Peyer's patch (tissue), 4 donors: ENCODE measurements at regions not wholly inside any gene's neighbourhood (a gene's known extent, or its start where the extent isn't known, plus 50 kb on each side); places are given as distances from the start of the nearest gene placed in this dataset.
"Not testable (repeated sequence)": the region's sequence is repeated elsewhere in the genome, so short reads cannot be mapped to it uniquely, and the experiment has no call there.

Source experiments
- DNase-seq, 3 donors: peaks; one replicate each; pipeline ENCODE4 v3.0.0-alpha.2; 2017 to 2019
- H3K27ac ChIP-seq, 4 donors: fragments of 200-600 bp; sonication (generic); one replicate each; pipeline ENCODE4 v1.5.1; 2016 to 2019
- H3K27me3 ChIP-seq, 2 donors: fragments of 200-600 bp; sonication (generic); one replicate each; pipeline ENCODE4 v1.5.1; 2019
- H3K36me3 ChIP-seq, 3 donors: fragments of 200-600 bp; sonication (generic); one replicate each; pipeline ENCODE4 v1.5.1; 2016 to 2019
- H3K4me1 ChIP-seq, 4 donors: fragments of 200-600 bp; sonication (generic); one replicate each; pipeline ENCODE4 v1.5.1; 2016 to 2019
- H3K4me3 ChIP-seq, 4 donors: fragments of 200-600 bp; sonication (generic); 1 replicate in 3 of 4; 2 replicates in 1 of 4; pipeline ENCODE4 v1.5.1; 2016 to 2019; ENCODE audit warnings: mild to moderate bottlenecking in 1 of 4
- H3K9me3 ChIP-seq, 4 donors: fragments of 200-600 bp; sonication (generic); one replicate each; pipeline ENCODE4 v1.5.1; 2016 to 2019; ENCODE audit warnings: mild to moderate bottlenecking in 1 of 4
- POLR2A ChIP-seq, 2 donors: fragments of 450-650 bp; IDR thresholded peaks; one replicate each; pipeline ENCODE4 v1.5.1; 2017; ENCODE audit warnings: antibody characterized with exemption in 2 of 2, mild to moderate bottlenecking in 2 of 2, moderate library complexity in 2 of 2
- TF ChIP-seq, protein P1 (sequence below), 6 experiments: fragments of 450-650 bp in 4 of 6; fragments of 200-600 bp in 2 of 6; sonication (generic) in 1 of 6; IDR thresholded peaks; one replicate each; pipeline ENCODE4 v1.5.1; 2017 to 2019; ENCODE audit warnings: antibody characterized with exemption in 6 of 6, mild to moderate bottlenecking in 3 of 6, moderate library complexity in 1 of 6

DNA sequence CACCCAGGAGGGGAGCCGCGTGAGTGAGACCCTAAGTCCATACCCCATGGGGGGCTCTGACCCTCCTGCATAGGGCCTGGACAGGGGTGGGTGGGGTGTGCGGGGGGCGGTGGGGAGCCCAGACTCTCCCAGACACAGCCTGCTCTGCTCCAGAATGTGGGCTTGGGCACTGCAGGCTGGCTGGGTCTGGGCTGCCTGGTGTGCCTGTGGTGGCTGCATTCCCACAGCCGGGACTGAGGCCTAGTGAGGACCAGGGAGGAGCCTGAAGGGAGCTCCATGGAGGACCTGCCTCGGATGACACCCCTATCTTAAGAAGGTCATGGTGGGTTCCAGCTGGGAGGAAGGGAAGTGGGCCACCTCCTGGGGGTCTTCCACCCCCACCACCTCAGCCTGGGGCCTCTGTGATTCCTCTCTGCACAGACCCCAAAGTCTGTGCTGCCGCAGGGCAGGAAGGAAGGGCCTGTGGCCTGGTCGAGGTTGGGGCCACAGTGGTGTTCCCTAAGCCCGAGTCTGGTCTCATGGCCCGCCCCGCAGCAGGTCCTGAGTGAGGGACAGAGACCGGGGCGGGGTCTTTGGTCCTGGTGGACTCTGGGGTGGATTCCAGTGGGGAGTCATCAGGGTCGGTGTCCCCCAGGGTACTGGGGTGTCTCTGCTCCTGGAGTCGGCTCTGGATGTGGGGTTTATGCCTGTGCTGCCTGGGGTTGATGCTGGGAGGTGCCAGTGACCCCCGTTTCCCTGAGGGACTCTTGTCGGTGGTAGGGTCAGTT is 392.3 kb downstream of the TMEM121 start:
- Histone ChIP-seq H3K27me3 (no peaks in the 10 kb centered on the region), H3K36me3 (no peaks in the 10 kb centered on the region), H3K4me1 (no peaks in the 10 kb centered on the region), H3K27ac (peak overlapping the region in 1 of 4 donors; percentile 52), H3K4me3 (peak overlapping the region in 1 of 4 donors; percentile 6), H3K9me3 (no peaks in the 10 kb centered on the region)
- TF ChIP-seq, protein P1, sequence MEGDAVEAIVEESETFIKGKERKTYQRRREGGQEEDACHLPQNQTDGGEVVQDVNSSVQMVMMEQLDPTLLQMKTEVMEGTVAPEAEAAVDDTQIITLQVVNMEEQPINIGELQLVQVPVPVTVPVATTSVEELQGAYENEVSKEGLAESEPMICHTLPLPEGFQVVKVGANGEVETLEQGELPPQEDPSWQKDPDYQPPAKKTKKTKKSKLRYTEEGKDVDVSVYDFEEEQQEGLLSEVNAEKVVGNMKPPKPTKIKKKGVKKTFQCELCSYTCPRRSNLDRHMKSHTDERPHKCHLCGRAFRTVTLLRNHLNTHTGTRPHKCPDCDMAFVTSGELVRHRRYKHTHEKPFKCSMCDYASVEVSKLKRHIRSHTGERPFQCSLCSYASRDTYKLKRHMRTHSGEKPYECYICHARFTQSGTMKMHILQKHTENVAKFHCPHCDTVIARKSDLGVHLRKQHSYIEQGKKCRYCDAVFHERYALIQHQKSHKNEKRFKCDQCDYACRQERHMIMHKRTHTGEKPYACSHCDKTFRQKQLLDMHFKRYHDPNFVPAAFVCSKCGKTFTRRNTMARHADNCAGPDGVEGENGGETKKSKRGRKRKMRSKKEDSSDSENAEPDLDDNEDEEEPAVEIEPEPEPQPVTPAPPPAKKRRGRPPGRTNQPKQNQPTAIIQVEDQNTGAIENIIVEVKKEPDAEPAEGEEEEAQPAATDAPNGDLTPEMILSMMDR (IDR thresholded peaks at IDR 0.05): no peak
- no peak for TF ChIP-seq POLR2A (IDR thresholded peaks at IDR 0.05)
- DNase-seq: peak in 1 of 3 donors; percentile 32

- peak overlapping the region in 1 of 4 donors; percentile 9 for H3K4me3 ChIP-seq
- no peaks in the 10 kb centered on the region for H3K27me3 ChIP-seq
- H3K9me3 ChIP-seq: no peaks in the 10 kb centered on the region
- H3K36me3 ChIP-seq: no peaks in the 10 kb centered on the region
- no peaks in the 10 kb centered on the region for H3K4me1 ChIP-seq
- TF ChIP-seq, protein P1 (IDR thresholded peaks at IDR 0.05): no peak
- TF ChIP-seq POLR2A (IDR thresholded peaks at IDR 0.05): no peak
- DNase-seq: peak in 1 of 3 donors; percentile 35
- peak overlapping the region in 1 of 4 donors; percentile 52 for H3K27ac ChIP-seq
Measured at GRCh38 chr14:105919458-105920150, 393.2 kb downstream of the TMEM121 start.

- not testable (repeated sequence) for H3K9me3 ChIP-seq, H3K4me3 ChIP-seq, H3K36me3 ChIP-seq, H3K27me3 ChIP-seq, H3K4me1 ChIP-seq
- peak overlapping the region in 1 of 4 donors; percentile 52 for H3K27ac ChIP-seq
- DNase-seq: peak in 1 of 3 donors; percentile 10
Measured at GRCh38 chr14:105920151-105920700, 393.8 kb downstream of the TMEM121 start.

DNA sequence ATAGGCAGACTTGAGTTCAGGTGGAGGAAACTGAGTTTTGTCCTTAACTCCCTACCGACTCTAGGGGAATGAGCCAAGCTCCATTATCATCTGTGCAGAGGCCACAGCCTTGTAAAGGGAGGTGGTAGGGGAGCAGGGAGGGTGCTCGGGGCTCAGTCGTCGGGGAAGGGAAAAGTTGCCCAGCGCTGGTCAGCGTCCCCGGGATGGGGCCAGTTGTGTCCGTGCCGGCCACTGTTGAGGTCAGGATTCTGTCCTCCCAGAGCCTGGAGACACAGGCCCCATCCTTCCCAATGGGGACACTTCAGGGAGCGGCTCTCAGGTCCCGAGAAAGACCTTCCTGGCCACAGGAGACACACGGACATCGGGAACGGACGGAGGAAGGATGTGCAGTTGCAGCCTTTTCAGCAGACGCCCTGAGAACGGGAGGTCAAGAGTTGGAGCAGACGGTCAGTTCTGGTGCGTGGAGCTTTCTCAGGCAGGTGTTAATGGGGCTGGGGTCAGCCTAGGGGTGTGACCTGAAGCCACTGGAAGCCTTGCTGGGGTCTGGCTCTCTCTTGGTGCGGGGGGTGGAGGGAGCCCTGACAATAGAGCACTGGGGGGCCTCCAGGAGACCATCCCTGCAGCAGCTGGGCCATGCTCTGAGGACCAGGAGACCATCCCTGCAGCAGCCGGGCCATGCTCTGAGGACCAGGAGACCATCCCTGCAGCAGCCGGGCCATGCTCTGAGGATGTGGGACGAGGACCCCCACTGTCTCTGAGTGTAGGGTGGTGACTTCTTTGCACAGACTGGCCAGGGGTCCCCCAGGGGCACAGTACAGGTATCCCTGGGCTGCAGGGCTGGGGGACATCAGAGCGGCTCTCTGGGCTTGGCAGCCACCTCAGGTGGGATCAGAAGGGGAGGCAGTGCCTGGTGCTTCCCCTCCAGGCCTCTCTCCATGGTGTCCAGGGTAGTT is 394.7 kb downstream of the TMEM121 start:
- not testable (repeated sequence) for H3K9me3 ChIP-seq, H3K27ac ChIP-seq, H3K27me3 ChIP-seq, H3K4me3 ChIP-seq, H3K36me3 ChIP-seq, H3K4me1 ChIP-seq
- peak in 1 of 3 donors; percentile 19 for DNase-seq

- not testable (repeated sequence) for H3K4me3 ChIP-seq, H3K9me3 ChIP-seq, H3K27ac ChIP-seq, H3K27me3 ChIP-seq, H3K4me1 ChIP-seq, H3K36me3 ChIP-seq, DNase-seq
Measured at GRCh38 chr14:105921781-105922180, 395.4 kb downstream of the TMEM121 start.

GRCh38 chr14:105923520-105924191 is 397.3 kb downstream of the TMEM121 start:
- not testable (repeated sequence) for H3K9me3 ChIP-seq, H3K27ac ChIP-seq, H3K4me1 ChIP-seq, H3K4me3 ChIP-seq, H3K27me3 ChIP-seq, H3K36me3 ChIP-seq
- peak in 1 of 3 donors; percentile 33 for DNase-seq

GRCh38 chr14:105924951-105925591 is 398.7 kb downstream of the TMEM121 start:
- Histone ChIP-seq H3K9me3 (no peaks in the 10 kb centered on the region), H3K4me3 (no peak overlapping the region), H3K27me3 (no peaks in the 10 kb centered on the region), H3K27ac (no peak overlapping the region), H3K4me1 (no peaks in the 10 kb centered on the region), H3K36me3 (no peaks in the 10 kb centered on the region)
- TF ChIP-seq POLR2A (IDR thresholded peaks at IDR 0.05): no peak
- TF ChIP-seq, protein P1 (IDR thresholded peaks at IDR 0.05): no peak
- DNase-seq: peak in 1 of 3 donors; percentile 35
